Astrocyte (in vitro differentiated cells and primary cell): ENCODE measurements at regions not wholly inside any gene's neighbourhood (a gene's known extent, or its start where the extent isn't known, plus 50 kb on each side); places are given as distances from the start of the nearest gene placed in this dataset.

Source experiments
- DNase-seq: peaks from one replicate; pipeline ENCODE4 v3.0.0-alpha.2; 2010; ENCODE audit warnings: low read depth
- FAIRE-seq: peaks from 2 replicates; lab custom pipeline; 2011; peaks lifted over from hg19 to GRCh38; lab: Jason Lieb, UNC
- H2AFZ ChIP-seq: 2 replicates; pipeline ENCODE4 v1.6.0; 2012; ENCODE audit warnings: low read depth, low read length, inconsistent platforms
- H3K27ac ChIP-seq: 2 replicates; pipeline ENCODE4 v1.5.1; 2011; ENCODE audit warnings: low read depth, low read length, inconsistent platforms
- H3K27me3 ChIP-seq: 2 replicates; pipeline ENCODE4 v1.6.0; 2011; ENCODE audit warnings: low read length, inconsistent platforms; ENCODE audit not compliant: insufficient read depth
- H3K36me3 ChIP-seq: 2 replicates; pipeline ENCODE4 v1.5.1; 2011; ENCODE audit warnings: low read length, inconsistent platforms; ENCODE audit not compliant: insufficient read depth
- H3K4me1 ChIP-seq: 2 replicates; pipeline ENCODE4 v1.5.1; 2011; ENCODE audit warnings: low read length, inconsistent platforms; ENCODE audit not compliant: insufficient read depth
- H3K4me2 ChIP-seq: 2 replicates; pipeline ENCODE4 v1.6.0; 2012; ENCODE audit warnings: low read length, inconsistent platforms
- H3K4me3 ChIP-seq: 2 replicates; pipeline ENCODE4 v1.5.1; 2011; ENCODE audit warnings: low read depth, mild to moderate bottlenecking, low read length, inconsistent platforms; ENCODE audit not compliant: insufficient read depth
- H3K79me2 ChIP-seq: 2 replicates; pipeline ENCODE4 v1.6.0; 2012; ENCODE audit warnings: mild to moderate bottlenecking, low read length, inconsistent platforms; ENCODE audit not compliant: insufficient read depth
- H3K9ac ChIP-seq: 2 replicates; pipeline ENCODE4 v1.6.0; 2012; ENCODE audit warnings: mild to moderate bottlenecking, low read length, inconsistent platforms
- H3K9me3 ChIP-seq: 2 replicates; pipeline ENCODE4 v1.5.1; 2012; ENCODE audit warnings: low read depth, mild to moderate bottlenecking, low read length, inconsistent platforms; ENCODE audit not compliant: insufficient read depth
- H4K20me1 ChIP-seq: 2 replicates; pipeline ENCODE4 v1.6.0; 2012; ENCODE audit warnings: low read length, inconsistent platforms; ENCODE audit not compliant: insufficient read depth
- H3K27ac Mint-ChIP-seq: one replicate; pipeline ENCODE4 v1.8.0; 2021; ENCODE audit warnings: mild to moderate bottlenecking, mixed read lengths; ENCODE audit not compliant: unreplicated experiment
- H3K27me3 Mint-ChIP-seq: one replicate; pipeline ENCODE4 v1.8.0; 2021; ENCODE audit warnings: low read depth, mixed read lengths; ENCODE audit not compliant: unreplicated experiment
- H3K36me3 Mint-ChIP-seq: one replicate; pipeline ENCODE4 v1.8.0; 2021; ENCODE audit warnings: low read depth, mixed read lengths; ENCODE audit not compliant: unreplicated experiment
- H3K4me1 Mint-ChIP-seq: one replicate; pipeline ENCODE4 v1.8.0; 2021; ENCODE audit warnings: low read depth, mixed read lengths; ENCODE audit not compliant: unreplicated experiment
- H3K4me3 Mint-ChIP-seq: one replicate; pipeline ENCODE4 v1.8.0; 2021; ENCODE audit warnings: mild to moderate bottlenecking, moderate library complexity, mixed read lengths; ENCODE audit not compliant: unreplicated experiment
- H3K9me3 Mint-ChIP-seq: one replicate; pipeline ENCODE4 v1.8.0; 2021; ENCODE audit warnings: mild to moderate bottlenecking, mixed read lengths; ENCODE audit not compliant: unreplicated experiment
- EZH2 ChIP-seq: IDR thresholded peaks from 2 replicates; pipeline ENCODE4 v1.6.1; 2012; ENCODE audit warnings: mild to moderate bottlenecking, low read length, inconsistent platforms; ENCODE audit not compliant: insufficient read depth
- TF ChIP-seq, protein P1 (sequence below): IDR thresholded peaks from 2 replicates; pipeline ENCODE4 v1.5.1; 2011; ENCODE audit warnings: low read depth, mild to moderate bottlenecking, inconsistent platforms, low read length, moderate library complexity; ENCODE audit not compliant: insufficient read depth

DNA sequence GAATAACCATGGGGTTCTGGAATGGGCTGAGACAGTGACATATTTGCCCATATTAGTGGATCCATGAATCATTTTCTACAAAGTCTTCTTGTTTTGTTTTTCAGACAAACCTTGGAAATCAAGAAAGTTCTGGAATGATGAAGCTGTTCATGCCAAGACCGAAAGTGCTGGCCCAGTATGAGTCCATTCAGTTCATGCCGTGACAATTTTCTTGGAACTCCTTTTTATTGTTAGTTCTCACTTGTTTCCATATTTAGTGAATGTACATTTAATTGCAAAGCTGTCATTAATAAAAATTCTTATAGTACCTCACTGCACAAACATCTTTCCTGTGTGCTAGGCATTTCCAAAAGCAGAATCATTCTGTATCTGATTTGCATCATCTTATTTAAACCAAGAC is 100.6 kb upstream of the KCNJ15 start:
- H3K27me3 Mint-ChIP-seq, result peaks cover 3% of the 10 kb centered on the region
- no peak overlapping the region for H3K27ac Mint-ChIP-seq
- H3K9me3 Mint-ChIP-seq, result peaks cover 3% of the 10 kb centered on the region
- Histone ChIP-seq H3K79me2 (no peaks in the 10 kb centered on the region), H3K4me2 (no peak overlapping the region), H3K4me3 (no peak overlapping the region), H3K27me3 (peaks cover 6% of the 10 kb centered on the region), H3K9me3 (no peaks in the 10 kb centered on the region), H2AFZ (no peak overlapping the region), H3K9ac (no peak overlapping the region), H3K4me1 (peaks cover 7% of the 10 kb centered on the region), H3K27ac (no peak overlapping the region), H3K36me3 (no peaks in the 10 kb centered on the region), H4K20me1 (no peaks in the 10 kb centered on the region)
- DNase-seq (no peak), FAIRE-seq (no peak)
- TF ChIP-seq, protein P1, sequence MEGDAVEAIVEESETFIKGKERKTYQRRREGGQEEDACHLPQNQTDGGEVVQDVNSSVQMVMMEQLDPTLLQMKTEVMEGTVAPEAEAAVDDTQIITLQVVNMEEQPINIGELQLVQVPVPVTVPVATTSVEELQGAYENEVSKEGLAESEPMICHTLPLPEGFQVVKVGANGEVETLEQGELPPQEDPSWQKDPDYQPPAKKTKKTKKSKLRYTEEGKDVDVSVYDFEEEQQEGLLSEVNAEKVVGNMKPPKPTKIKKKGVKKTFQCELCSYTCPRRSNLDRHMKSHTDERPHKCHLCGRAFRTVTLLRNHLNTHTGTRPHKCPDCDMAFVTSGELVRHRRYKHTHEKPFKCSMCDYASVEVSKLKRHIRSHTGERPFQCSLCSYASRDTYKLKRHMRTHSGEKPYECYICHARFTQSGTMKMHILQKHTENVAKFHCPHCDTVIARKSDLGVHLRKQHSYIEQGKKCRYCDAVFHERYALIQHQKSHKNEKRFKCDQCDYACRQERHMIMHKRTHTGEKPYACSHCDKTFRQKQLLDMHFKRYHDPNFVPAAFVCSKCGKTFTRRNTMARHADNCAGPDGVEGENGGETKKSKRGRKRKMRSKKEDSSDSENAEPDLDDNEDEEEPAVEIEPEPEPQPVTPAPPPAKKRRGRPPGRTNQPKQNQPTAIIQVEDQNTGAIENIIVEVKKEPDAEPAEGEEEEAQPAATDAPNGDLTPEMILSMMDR, result no peak
- TF ChIP-seq EZH2, result no peak
- no peak overlapping the region for H3K4me3 Mint-ChIP-seq
- peaks cover 16% of the 10 kb centered on the region for H3K4me1 Mint-ChIP-seq
- H3K36me3 Mint-ChIP-seq, result no peaks in the 10 kb centered on the region

DNA sequence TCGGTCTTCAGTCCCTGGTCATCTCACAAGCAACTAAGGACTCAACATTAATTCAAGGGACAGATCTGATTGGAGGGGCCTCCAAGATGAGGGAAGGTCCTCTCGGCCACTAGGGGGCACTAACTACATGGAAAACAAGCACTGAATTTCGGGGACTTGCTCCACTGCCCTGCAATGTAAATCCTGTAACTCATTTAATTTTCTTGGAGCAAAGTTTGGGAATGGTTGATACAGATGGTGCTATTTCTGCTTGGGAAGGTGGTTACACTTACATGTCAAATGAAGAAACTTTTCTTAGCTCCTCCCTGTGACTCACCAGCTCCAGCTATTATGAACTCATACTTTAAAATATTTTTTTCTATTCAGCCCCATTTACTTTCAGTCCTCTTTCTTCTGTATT is 97.4 kb upstream of the KCNJ15 start:
- H3K27ac Mint-ChIP-seq, result no peak overlapping the region
- TF ChIP-seq, protein P1, result peak; percentile 88
- no peak for TF ChIP-seq EZH2
- H3K4me2 ChIP-seq, result peak overlapping the region; percentile 33
- peak; percentile 56 for FAIRE-seq
- DNase-seq, result peak; percentile 80
- no peaks in the 10 kb centered on the region for H4K20me1 ChIP-seq
- H3K4me1 ChIP-seq, result peaks cover 7% of the 10 kb centered on the region
- no peak overlapping the region for H2AFZ ChIP-seq
- H3K27me3 ChIP-seq, result peaks cover 2% of the 10 kb centered on the region
- no peak overlapping the region for H3K4me3 ChIP-seq
- peaks cover 6% of the 10 kb centered on the region for H3K27me3 Mint-ChIP-seq
- no peak overlapping the region for H3K27ac ChIP-seq
- H3K36me3 Mint-ChIP-seq, result no peaks in the 10 kb centered on the region
- H3K4me1 Mint-ChIP-seq, result peaks cover 14% of the 10 kb centered on the region
- H3K9me3 ChIP-seq, result no peaks in the 10 kb centered on the region
- H3K9me3 Mint-ChIP-seq, result peaks cover 3% of the 10 kb centered on the region
- H3K4me3 Mint-ChIP-seq, result no peak overlapping the region
- H3K36me3 ChIP-seq, result no peaks in the 10 kb centered on the region
- no peak overlapping the region for H3K9ac ChIP-seq
- H3K79me2 ChIP-seq, result no peaks in the 10 kb centered on the region

DNA sequence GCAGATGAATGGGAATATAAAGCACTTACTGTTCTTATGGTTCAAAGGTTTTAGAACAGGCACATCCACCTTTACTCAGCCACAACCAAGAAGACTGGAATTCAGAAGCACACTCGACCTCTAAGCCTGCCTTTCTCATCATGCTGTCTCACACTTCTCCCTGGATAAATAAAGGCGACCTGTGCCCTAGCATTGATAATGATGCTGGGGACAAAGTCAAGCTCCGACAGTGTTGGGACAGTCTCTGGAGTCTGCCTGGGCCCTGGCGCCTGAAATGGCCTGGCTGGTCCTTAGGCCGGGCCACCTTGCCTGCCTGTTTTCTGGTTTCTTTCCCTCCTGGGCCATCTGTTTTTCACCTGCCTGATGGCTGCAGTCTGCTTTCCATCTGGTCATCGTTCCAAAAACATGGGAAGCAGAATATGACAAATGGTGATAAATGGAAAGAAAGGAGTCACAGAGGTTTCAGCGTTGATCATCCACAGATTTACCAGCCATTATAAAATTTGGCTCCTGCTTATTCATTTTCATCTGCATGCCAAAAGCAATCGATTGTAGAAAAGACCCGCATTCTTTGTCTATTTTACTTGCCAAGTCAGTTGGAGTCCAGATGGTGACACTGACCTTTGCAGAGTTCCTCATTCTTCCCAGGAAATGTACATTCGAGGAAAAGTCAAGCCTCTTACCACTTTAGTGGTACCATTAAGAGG is 91.2 kb upstream of the KCNJ15 start:
- Histone ChIP-seq H3K4me1 (peaks cover 6% of the 10 kb centered on the region), H2AFZ (no peak overlapping the region), H3K4me3 (no peak overlapping the region), H3K4me2 (peak overlapping the region; percentile 4), H3K27ac (no peak overlapping the region), H3K9ac (no peak overlapping the region), H3K9me3 (no peaks in the 10 kb centered on the region), H4K20me1 (no peaks in the 10 kb centered on the region), H3K27me3 (no peaks in the 10 kb centered on the region), H3K36me3 (no peaks in the 10 kb centered on the region), H3K79me2 (no peaks in the 10 kb centered on the region)
- FAIRE-seq, result no peak
- Mint-ChIP-seq H3K9me3 (peaks cover under 1% of the 10 kb centered on the region), H3K27me3 (peaks cover 3% of the 10 kb centered on the region), H3K36me3 (no peaks in the 10 kb centered on the region), H3K27ac (no peak overlapping the region), H3K4me3 (no peak overlapping the region), H3K4me1 (peaks cover 18% of the 10 kb centered on the region)
- peak; percentile 85 for DNase-seq
- TF ChIP-seq, protein P1, result no peak
- no peak for TF ChIP-seq EZH2
